Common myeloid progenitor, CD34-positive (primary cell): ENCODE measurements at regions not wholly inside any gene's neighbourhood (a gene's known extent, or its start where the extent isn't known, plus 50 kb on each side); places are given as distances from the start of the nearest gene placed in this dataset.

Experiments
- CTCF ChIA-PET: fragments of 350-600 bp; sonication (Branson Sonifier 250); formaldehyde crosslinking; loops from one replicate; lab custom pipeline; 2021; ENCODE audit warnings: antibody characterized with exemption; lab: Charles Lee
- POLR2A ChIA-PET: fragments of 350-600 bp; sonication (Branson Sonifier 250); formaldehyde crosslinking; loops from one replicate; lab custom pipeline; 2021; ENCODE audit warnings: antibody characterized with exemption; lab: Charles Lee
- DNase-seq, 3 donors: peaks; one replicate each; pipeline versions ENCODE4 v3.0.0 to v3.0.0-alpha.2; 2013
- H3K27ac ChIP-seq, 2 experiments: 1 replicate in 1 of 2; 2 replicates in 1 of 2; pipeline ENCODE4 v1.7.0; 2013; ENCODE audit warnings: inconsistent platforms in 2 of 2, low read length in 2 of 2, mild to moderate bottlenecking in 2 of 2, low read depth in 1 of 2, moderate library complexity in 1 of 2; ENCODE audit not compliant: severe bottlenecking in 2 of 2, insufficient read depth in 1 of 2, poor library complexity in 1 of 2
- H3K27me3 ChIP-seq, 5 experiments: replicated peaks in 2 of 5; 1 replicate in 3 of 5; 2 replicates in 2 of 5; pipeline versions ENCODE4 v1.6.1 to v1.7.0; 2013; ENCODE audit warnings: low read length in 4 of 5, mild to moderate bottlenecking in 2 of 5, moderate library complexity in 2 of 5, inconsistent platforms in 1 of 5; ENCODE audit not compliant: insufficient read depth in 5 of 5, control insufficient read depth in 4 of 5
- H3K36me3 ChIP-seq, 4 experiments: 1 replicate in 2 of 4; 2 replicates in 2 of 4; pipeline versions ENCODE4 v1.6.1 to v1.7.0; 2013; ENCODE audit warnings: low read length in 3 of 4, control low read depth in 1 of 4, mild to moderate bottlenecking in 1 of 4; ENCODE audit not compliant: control insufficient read depth in 4 of 4, insufficient read depth in 4 of 4
- H3K4me1 ChIP-seq, 4 experiments: 1 replicate in 3 of 4; 2 replicates in 1 of 4; pipeline versions ENCODE4 v1.6.1 to v1.7.1; 2013; ENCODE audit warnings: low read length in 3 of 4, mild to moderate bottlenecking in 3 of 4, control low read depth in 1 of 4, inconsistent platforms in 1 of 4, moderate library complexity in 1 of 4; ENCODE audit not compliant: control insufficient read depth in 4 of 4, insufficient read depth in 4 of 4; ENCODE audit errors: control extremely low read depth in 1 of 4
- H3K4me3 ChIP-seq, 7 experiments: 1 replicate in 4 of 7; 2 replicates in 3 of 7; pipeline versions ENCODE4 v1.5.1 to v1.7.0; 2013; ENCODE audit warnings: mild to moderate bottlenecking in 7 of 7, low read length in 6 of 7, moderate library complexity in 6 of 7, inconsistent platforms in 2 of 7, low read depth in 2 of 7, control low read depth in 1 of 7; ENCODE audit not compliant: insufficient read depth in 4 of 7, control insufficient read depth in 1 of 7; ENCODE audit errors: extremely low read depth in 1 of 7
- H3K9me3 ChIP-seq, 5 experiments: 1 replicate in 4 of 5; 2 replicates in 1 of 5; pipeline versions ENCODE4 v1.6.1 to v1.7.1; 2013; ENCODE audit warnings: low read length in 4 of 5, mild to moderate bottlenecking in 2 of 5, inconsistent platforms in 1 of 5, low read depth in 1 of 5, moderate library complexity in 1 of 5; ENCODE audit not compliant: control insufficient read depth in 4 of 5, insufficient read depth in 2 of 5; ENCODE audit errors: control extremely low read depth in 1 of 5
- WGBS: methylation state at CpG from one replicate; pipeline ENCODE4 v1.1.5; 2013; ENCODE audit not compliant: insufficient coverage; 5-methylcytosine and 5-hydroxymethylcytosine counted together

DNA sequence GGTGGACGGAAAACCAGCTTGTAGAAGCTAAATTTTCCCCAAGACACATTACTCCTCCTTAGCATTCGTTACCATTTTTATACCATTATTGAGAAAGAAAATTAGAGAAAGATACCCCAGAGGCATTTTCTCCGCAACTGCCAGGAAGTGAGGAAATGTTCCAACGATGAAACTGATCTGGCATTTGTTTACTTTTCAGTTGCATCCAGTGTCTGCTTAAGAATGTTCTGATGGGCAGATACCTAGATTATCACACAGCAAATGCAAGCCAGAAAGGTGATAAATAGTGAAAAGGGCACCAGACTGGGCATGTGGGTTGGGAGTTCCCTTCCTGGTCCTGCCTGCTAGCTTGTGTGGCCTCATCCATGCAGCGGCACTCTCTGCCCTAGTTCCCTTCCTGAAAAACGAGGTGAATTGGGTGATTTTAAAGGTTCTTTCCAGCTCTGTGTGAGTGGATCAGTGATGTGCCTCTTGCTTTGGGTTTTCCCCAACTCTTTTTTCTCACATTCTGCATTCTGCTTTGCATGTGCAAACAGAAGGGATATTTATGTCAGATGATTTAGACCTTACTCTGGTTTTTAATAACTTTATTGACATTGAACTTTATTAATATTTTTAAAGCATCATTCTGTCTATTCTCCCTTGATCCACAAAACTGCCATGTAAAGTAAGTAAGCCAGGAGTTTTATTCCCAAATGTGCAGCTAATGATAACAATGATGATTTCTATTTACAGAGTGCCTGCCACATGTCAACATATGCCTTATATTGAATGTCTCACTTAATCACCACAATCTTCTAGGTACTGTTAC, 139.6 kb downstream of the INSIG2 start:
- WGBS, result 73% methylated on average over 4 of the region's 6 CpGs
- H3K27me3 ChIP-seq, result peaks cover 13 to 84% (median 37%) of the 10 kb centered on the region in 5 experiments
- no peak overlapping the region for H3K4me3 ChIP-seq
- CTCF ChIA-PET, result interaction anchor here (0.8 kb wide), 2 partner anchors 11 to 26 kb away, joined by 3 to 4 read pairs; no protein-coding TSS in a partner anchor
- DNase-seq, result no peak
- POLR2A ChIA-PET, result no interaction called here
- H3K27ac ChIP-seq, result no peak overlapping the region
- H3K36me3 ChIP-seq, result no peaks in the 10 kb centered on the region
- no peaks in the 10 kb centered on the region for H3K9me3 ChIP-seq
- peaks cover 0 to 15% (median 12%) of the 10 kb centered on the region in 4 experiments for H3K4me1 ChIP-seq

DNA sequence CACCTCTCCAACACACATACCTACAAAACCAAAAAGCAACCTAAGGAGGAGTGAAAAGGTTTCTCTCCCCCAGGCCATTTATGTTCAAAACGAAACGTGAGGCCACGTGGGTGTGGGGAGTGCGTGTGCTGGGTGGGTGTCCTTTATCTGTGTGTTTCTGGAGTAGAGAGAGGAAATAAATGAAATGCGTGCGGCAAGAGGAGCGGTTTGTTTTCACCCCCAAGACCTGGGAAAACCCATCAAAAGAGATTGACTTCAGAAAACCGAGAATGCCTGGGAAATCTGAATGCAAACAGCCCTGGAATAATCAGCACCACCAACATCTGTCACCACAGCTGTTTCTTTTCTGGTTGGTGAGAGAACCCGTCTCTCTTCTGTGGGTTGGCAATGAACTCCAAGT, 137.4 kb downstream of the INSIG2 start:
- Histone ChIP-seq H3K27ac (no peak overlapping the region), H3K4me3 (no peak overlapping the region), H3K27me3 (peaks cover 29 to 92% (median 47%) of the 10 kb centered on the region in 5 experiments), H3K36me3 (no peaks in the 10 kb centered on the region), H3K9me3 (no peaks in the 10 kb centered on the region), H3K4me1 (peaks cover 0 to 15% (median 12%) of the 10 kb centered on the region in 4 experiments)
- WGBS, result 72% methylated on average over 5 of the region's 9 CpGs
- ChIA-PET POLR2A (interaction anchor here (0.6 kb wide), 1 partner anchor 85 kb away, joined by 5 read pairs; no protein-coding TSS in a partner anchor), CTCF (interaction anchor here (0.6 kb wide), 1 partner anchor 74 kb away, joined by 3 read pairs; no protein-coding TSS in a partner anchor)
- DNase-seq, result peak in 1 of 3 donors; percentile 4

- no peaks in the 10 kb centered on the region for H3K9me3 ChIP-seq
- H3K4me1 ChIP-seq, result peaks cover 0 to 15% (median 12%) of the 10 kb centered on the region in 4 experiments
- H3K27ac ChIP-seq, result no peak overlapping the region
- H3K27me3 ChIP-seq, result peaks cover 30 to 97% (median 48%) of the 10 kb centered on the region in 5 experiments
- ChIA-PET CTCF (interaction anchor here (4.7 kb wide), 1 partner anchor 636 kb away, joined by 71 read pairs; no protein-coding TSS in a partner anchor), POLR2A (no interaction called here)
- H3K36me3 ChIP-seq, result no peaks in the 10 kb centered on the region
- peak overlapping the region in 1 of 7 experiments; percentile 67 for H3K4me3 ChIP-seq
- peak; percentile 18 to 50 (median 38) for DNase-seq
- WGBS, result 19% methylated on average over 7 of the region's 15 CpGs
Measured at GRCh38 chr2:118224895-118225311, 136.6 kb downstream of the INSIG2 start.

DNA sequence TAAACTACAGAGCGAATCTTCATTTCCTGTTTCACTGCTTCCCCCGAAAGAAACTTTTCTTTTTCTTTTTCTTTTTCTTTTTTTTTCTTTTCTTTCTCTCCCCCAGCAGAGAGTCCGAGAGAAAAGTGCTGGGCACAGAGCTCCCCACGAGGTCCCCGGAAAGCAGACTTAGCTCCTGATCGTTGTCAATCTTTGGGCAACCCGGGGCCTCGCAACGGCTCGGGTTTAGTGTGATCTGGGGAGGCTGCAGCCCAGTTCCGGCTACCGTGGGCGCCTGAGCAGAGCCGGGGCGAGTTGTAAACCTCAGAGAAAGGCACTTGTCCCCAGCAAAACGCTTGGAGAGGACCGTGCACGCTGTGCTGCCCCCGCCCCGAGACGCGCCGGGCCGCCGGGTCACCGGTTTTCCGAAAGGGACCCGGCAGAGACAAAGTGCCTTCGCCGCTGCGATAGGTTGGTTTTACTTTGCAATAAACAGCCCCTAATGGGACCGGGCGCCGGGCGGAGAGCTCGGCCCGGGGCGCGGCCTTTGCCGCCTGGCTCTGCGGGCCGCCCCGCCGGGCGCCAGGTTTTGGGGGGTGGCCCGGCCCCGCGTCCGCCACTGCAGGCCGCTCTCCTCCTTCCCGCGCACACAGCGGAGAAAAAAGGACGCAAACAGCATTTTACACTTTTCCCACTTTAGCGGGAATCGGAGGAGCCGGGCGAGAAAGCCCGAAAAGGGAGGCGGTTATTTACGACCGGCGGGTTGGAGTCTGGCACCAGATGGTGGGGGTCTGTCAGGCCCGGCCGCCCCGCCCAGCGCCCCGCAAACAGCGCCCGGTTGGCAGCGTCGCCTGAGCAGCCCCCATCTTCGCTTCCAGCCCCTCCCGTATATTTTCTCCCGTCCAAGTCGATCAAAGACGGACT, 136.0 kb downstream of the INSIG2 start:
- DNase-seq, result peak in 2 of 3 donors; percentile 38 to 45
- Histone ChIP-seq H3K27me3 (peaks cover 35 to 97% (median 50%) of the 10 kb centered on the region in 5 experiments), H3K27ac (no peak overlapping the region), H3K9me3 (no peaks in the 10 kb centered on the region), H3K36me3 (no peaks in the 10 kb centered on the region), H3K4me1 (peaks cover 0 to 15% (median 12%) of the 10 kb centered on the region in 4 experiments), H3K4me3 (peak overlapping the region in 6 of 7 experiments; percentile 17 to 67 (median 56))
- CTCF ChIA-PET, result interaction anchor here (4.7 kb wide), 1 partner anchor 637 kb away, joined by 71 read pairs; no protein-coding TSS in a partner anchor
- POLR2A ChIA-PET, result no interaction called here
- 1% methylated on average over 62 of the region's 77 CpGs for WGBS

DNA sequence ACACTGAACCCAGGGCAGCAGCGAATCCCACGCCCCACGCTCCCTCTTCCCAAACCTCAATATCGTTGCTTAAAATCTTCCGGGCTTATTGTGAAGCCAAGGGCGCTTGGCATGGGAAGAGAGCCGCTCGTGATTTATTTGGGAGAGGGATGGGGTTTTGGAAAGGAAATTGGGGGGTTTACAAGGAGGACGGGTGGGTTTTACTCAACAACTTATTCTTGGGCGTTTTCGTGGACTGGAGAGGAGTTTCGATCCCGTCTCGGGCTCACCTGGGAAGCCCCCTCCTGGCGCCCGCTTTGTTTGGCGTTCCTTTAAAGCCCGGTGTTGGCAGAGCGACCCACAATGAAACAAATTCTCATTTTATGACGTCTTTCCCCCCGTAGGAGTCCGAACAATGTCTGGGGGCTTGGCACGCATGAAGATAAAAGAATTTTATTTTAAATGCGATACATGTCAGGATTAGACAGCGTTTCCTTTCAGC, 135.3 kb downstream of the INSIG2 start:
- POLR2A ChIA-PET, result interaction anchor here (0.6 kb wide), 2 partner anchors 135 to 1716 kb away, joined by 3 read pairs; partner anchors contain the start of gene INSIG2
- H3K4me3 ChIP-seq, result peak overlapping the region in 6 of 7 experiments; percentile 17 to 67 (median 56)
- CTCF ChIA-PET, result interaction anchor here (1.0 to 4.7 kb wide), 3 partner anchors 48 to 637 kb away, joined by 3 to 71 read pairs (median 3); no protein-coding TSS in a partner anchor
- no peaks in the 10 kb centered on the region for H3K36me3 ChIP-seq
- H3K27ac ChIP-seq, result no peak overlapping the region
- DNase-seq, result peak in 1 of 3 donors; percentile 20
- peaks cover 0 to 15% (median 12%) of the 10 kb centered on the region in 4 experiments for H3K4me1 ChIP-seq
- no peaks in the 10 kb centered on the region for H3K9me3 ChIP-seq
- WGBS, result 9% methylated on average over 15 of the region's 25 CpGs
- H3K27me3 ChIP-seq, result peaks cover 35 to 95% (median 50%) of the 10 kb centered on the region in 5 experiments

DNA sequence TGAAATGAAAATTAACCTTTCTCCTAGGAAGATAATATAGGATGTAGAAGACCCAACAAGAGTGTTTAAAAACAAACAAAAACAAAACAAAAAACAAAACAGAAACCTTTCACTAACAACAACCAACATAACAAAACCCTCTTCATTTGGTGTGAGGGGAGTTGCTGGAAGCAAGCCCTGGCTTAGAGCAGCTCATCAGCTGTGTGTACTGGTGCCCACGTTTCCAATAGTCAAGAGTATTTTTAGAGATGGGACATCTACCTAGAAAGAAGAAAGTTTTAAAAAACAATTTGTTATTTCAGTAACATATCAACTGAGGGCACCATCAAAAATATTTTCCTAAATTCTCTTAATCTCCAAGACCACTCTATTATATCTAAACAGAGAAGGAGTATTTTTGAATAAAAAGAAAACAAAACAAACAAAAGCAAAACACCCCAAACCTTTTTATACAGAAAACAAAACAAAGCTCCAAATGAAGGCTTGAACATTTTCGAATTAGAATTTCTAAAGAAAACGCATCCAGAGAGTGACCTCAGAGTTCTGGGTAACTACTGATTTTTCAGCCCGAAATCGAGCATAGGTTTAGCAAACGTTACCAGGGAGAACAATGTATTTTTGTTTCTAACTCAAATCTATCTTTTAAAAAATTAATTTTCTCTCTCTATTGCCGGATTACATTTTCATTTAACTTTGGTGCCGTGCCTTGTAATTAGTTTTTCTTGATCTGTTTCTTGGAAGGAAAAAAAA, 134.6 kb downstream of the INSIG2 start:
- Histone ChIP-seq H3K27me3 (peaks cover 33 to 91% (median 49%) of the 10 kb centered on the region in 5 experiments), H3K4me3 (no peak overlapping the region), H3K27ac (no peak overlapping the region), H3K36me3 (no peaks in the 10 kb centered on the region), H3K9me3 (no peaks in the 10 kb centered on the region), H3K4me1 (peaks cover 0 to 15% (median 12%) of the 10 kb centered on the region in 4 experiments)
- 6% methylated on average over 2 of the region's 8 CpGs for WGBS
- DNase-seq, result peak in 2 of 3 donors; percentile 19 to 24
- ChIA-PET POLR2A (interaction anchor here (0.6 kb wide), 2 partner anchors 134 to 1716 kb away, joined by 3 read pairs; partner anchors contain the start of gene INSIG2), CTCF (interaction anchor here (1.0 to 4.7 kb wide), 3 partner anchors 47 to 638 kb away, joined by 3 to 71 read pairs (median 3); no protein-coding TSS in a partner anchor)
